ENCODE measurements at regions not wholly inside any gene's neighbourhood (a gene's known extent, or its start where the extent isn't known, plus 50 kb on each side); places are given as distances from the start of the nearest gene placed in this dataset.
"Not testable (repeated sequence)": the region's sequence is repeated elsewhere in the genome, so short reads cannot be mapped to it uniquely, and the experiment has no call there.

DNA sequence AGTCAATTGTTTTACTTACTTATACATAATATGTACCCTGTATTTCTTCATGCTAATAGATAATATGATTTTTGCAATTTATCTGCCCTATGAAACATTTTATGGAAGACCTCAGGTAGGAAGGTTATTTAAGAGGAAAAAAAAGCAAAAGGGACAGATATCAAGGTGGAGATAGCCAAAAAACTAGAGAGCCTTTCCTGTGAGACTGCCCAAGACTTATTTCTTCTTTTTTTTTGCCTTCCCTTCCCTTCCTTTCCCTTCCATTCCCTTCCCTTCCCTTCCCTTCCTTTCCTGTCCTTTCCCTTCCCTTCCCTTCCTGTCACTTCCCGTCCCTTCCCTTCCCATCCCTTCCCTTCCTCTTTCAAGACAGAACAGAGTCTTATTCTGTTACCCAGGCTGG lies 80.6 kb upstream of the HMCN1 start:
- POLR2A ChIA-PET: no interaction called here
- CTCF ChIA-PET: interaction anchor here (1.3 kb wide), 1 partner anchor 16 kb away, joined by 10 read pairs; no protein-coding TSS in a partner anchor

GRCh38 chr1:185652348-185652747 lies 81.8 kb upstream of the HMCN1 start:
- no peaks in the 10 kb centered on the region for H3K36me3 ChIP-seq (ENCODE audit: control insufficient read depth, insufficient read depth, low read length)
- ChIA-PET CTCF (interaction anchor here (0.6 to 1.3 kb wide), 2 partner anchors 18 to 237 kb away, joined by 3 to 10 read pairs; no protein-coding TSS in a partner anchor), POLR2A (no interaction called here)
- no peak for DNase-seq (ENCODE audit: low read depth)
- no peak overlapping the region for H3K4me3 ChIP-seq (ENCODE audit: low read depth, low read length)
- no peaks in the 10 kb centered on the region for H3K27me3 ChIP-seq (ENCODE audit: control insufficient read depth, insufficient read depth, low read length)
- TF ChIP-seq, protein P1, sequence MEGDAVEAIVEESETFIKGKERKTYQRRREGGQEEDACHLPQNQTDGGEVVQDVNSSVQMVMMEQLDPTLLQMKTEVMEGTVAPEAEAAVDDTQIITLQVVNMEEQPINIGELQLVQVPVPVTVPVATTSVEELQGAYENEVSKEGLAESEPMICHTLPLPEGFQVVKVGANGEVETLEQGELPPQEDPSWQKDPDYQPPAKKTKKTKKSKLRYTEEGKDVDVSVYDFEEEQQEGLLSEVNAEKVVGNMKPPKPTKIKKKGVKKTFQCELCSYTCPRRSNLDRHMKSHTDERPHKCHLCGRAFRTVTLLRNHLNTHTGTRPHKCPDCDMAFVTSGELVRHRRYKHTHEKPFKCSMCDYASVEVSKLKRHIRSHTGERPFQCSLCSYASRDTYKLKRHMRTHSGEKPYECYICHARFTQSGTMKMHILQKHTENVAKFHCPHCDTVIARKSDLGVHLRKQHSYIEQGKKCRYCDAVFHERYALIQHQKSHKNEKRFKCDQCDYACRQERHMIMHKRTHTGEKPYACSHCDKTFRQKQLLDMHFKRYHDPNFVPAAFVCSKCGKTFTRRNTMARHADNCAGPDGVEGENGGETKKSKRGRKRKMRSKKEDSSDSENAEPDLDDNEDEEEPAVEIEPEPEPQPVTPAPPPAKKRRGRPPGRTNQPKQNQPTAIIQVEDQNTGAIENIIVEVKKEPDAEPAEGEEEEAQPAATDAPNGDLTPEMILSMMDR (IDR thresholded peaks at IDR 0.05; ENCODE audit: insufficient read depth, low read depth, low read length): no peak

More for the DNA sequence above, 80.6 kb upstream of the HMCN1 start:
- no peaks in the 10 kb centered on the region for H3K36me3 ChIP-seq (ENCODE audit: control insufficient read depth, insufficient read depth, low read length)
- TF ChIP-seq, protein P1 (IDR thresholded peaks at IDR 0.05; ENCODE audit: insufficient read depth, low read depth, low read length): no peak
- no peaks in the 10 kb centered on the region for H3K27me3 ChIP-seq (ENCODE audit: control insufficient read depth, insufficient read depth, low read length)
- no peak for DNase-seq (ENCODE audit: low read depth)
- H3K4me3 ChIP-seq (ENCODE audit: low read depth, low read length): no peak overlapping the region

- no peak overlapping the region for H3K4me3 ChIP-seq (ENCODE audit: low read depth, low read length)
- no peak for DNase-seq (ENCODE audit: low read depth)
- POLR2A ChIA-PET: no interaction called here
- CTCF ChIA-PET: interaction anchor here (0.6 to 1.7 kb wide), 3 partner anchors 9 to 30 kb away, joined by 3 to 6 read pairs (median 3); no protein-coding TSS in a partner anchor
- TF ChIP-seq, protein P1 (IDR thresholded peaks at IDR 0.05; ENCODE audit: insufficient read depth, low read depth, low read length): no peak
- H3K27me3 ChIP-seq (ENCODE audit: control insufficient read depth, insufficient read depth, low read length): no peaks in the 10 kb centered on the region
- H3K36me3 ChIP-seq (ENCODE audit: control insufficient read depth, insufficient read depth, low read length): no peaks in the 10 kb centered on the region
These were observed 83.5 kb upstream of the HMCN1 start for GRCh38 chr1:185650602-185651230.

- ChIA-PET CTCF (interaction anchor here (1.4 to 1.9 kb wide), 2 partner anchors 13 to 21 kb away, joined by 4 to 6 read pairs; no protein-coding TSS in a partner anchor), POLR2A (no interaction called here)
- TF ChIP-seq, protein P1 (IDR thresholded peaks at IDR 0.05; ENCODE audit: insufficient read depth, low read depth, low read length): no peak
- no peaks in the 10 kb centered on the region for H3K36me3 ChIP-seq (ENCODE audit: control insufficient read depth, insufficient read depth, low read length)
- H3K4me3 ChIP-seq (ENCODE audit: low read depth, low read length): no peak overlapping the region
- no peak for DNase-seq (ENCODE audit: low read depth)
- no peaks in the 10 kb centered on the region for H3K27me3 ChIP-seq (ENCODE audit: control insufficient read depth, insufficient read depth, low read length)
These were observed 85.2 kb upstream of the HMCN1 start for GRCh38 chr1:185648858-185649589.

- POLR2A ChIA-PET; H3K4me3 ChIP-seq (ENCODE audit: low read depth, low read length); H3K36me3 ChIP-seq (ENCODE audit: control insufficient read depth, insufficient read depth, low read length); H3K27me3 ChIP-seq (ENCODE audit: control insufficient read depth, insufficient read depth, low read length); DNase-seq (ENCODE audit: low read depth): not testable (repeated sequence)
- CTCF ChIA-PET: interaction anchor here (1.0 to 1.9 kb wide), 4 partner anchors 11 to 23 kb away, joined by 3 to 6 read pairs (median 4); no protein-coding TSS in a partner anchor
These were observed 86.5 kb upstream of the HMCN1 start for GRCh38 chr1:185647597-185648267.

Measured in BJ (cell line).